Mesenchymal stem cell (in vitro differentiated cells and primary cell): ENCODE measurements at regions not wholly inside any gene's neighbourhood (a gene's known extent, or its start where the extent isn't known, plus 50 kb on each side); places are given as distances from the start of the nearest gene placed in this dataset. TPM values are rescaled to one million over a fixed set of nuclear protein-coding genes. Genes with fewer than 3 reads are reported as not detected.
A peak's percentile ranks its signal among the peaks of the same experiment; 100 is the strongest.

Experiments
- DNase-seq: peaks from one replicate; pipeline ENCODE4 v3.0.0-alpha.2; 2013
- H2AFZ ChIP-seq: one replicate; pipeline ENCODE4 v1.6.1; 2013; ENCODE audit warnings: low read depth, mild to moderate bottlenecking, control low read depth, inconsistent platforms, low read length, moderate library complexity
- H2AK5ac ChIP-seq: 2 replicates; pipeline ENCODE4 v1.6.1; 2013; ENCODE audit warnings: low read length, moderate library complexity, mild to moderate bottlenecking, inconsistent platforms; ENCODE audit not compliant: severe bottlenecking
- H2BK120ac ChIP-seq: one replicate; pipeline ENCODE4 v1.6.1; 2013; ENCODE audit warnings: low read depth, mild to moderate bottlenecking, inconsistent platforms, low read length, moderate library complexity
- H2BK12ac ChIP-seq, 2 experiments: one replicate each; pipeline ENCODE4 v1.6.1; 2013; ENCODE audit warnings: inconsistent platforms in 2 of 2, low read length in 2 of 2, mild to moderate bottlenecking in 2 of 2, moderate library complexity in 2 of 2, control low read depth in 1 of 2
- H2BK15ac ChIP-seq: one replicate; pipeline ENCODE4 v1.6.1; 2013; ENCODE audit warnings: mild to moderate bottlenecking, low read depth, inconsistent platforms; ENCODE audit not compliant: poor library complexity, severe bottlenecking
- H2BK5ac ChIP-seq: 2 replicates; pipeline ENCODE4 v1.6.1; 2013; ENCODE audit warnings: low read depth, mild to moderate bottlenecking, low read length, control low read depth, inconsistent platforms; ENCODE audit not compliant: poor library complexity, severe bottlenecking
- H3K14ac ChIP-seq, 2 experiments: one replicate each; pipeline ENCODE4 v1.6.1; 2013; ENCODE audit warnings: inconsistent platforms in 2 of 2, low read length in 2 of 2, control low read depth in 1 of 2, mild to moderate bottlenecking in 1 of 2, moderate library complexity in 1 of 2
- H3K18ac ChIP-seq, 2 experiments: one replicate each; pipeline ENCODE4 v1.6.1; 2013; ENCODE audit warnings: inconsistent platforms in 2 of 2, low read length in 2 of 2, control low read depth in 1 of 2, low read depth in 1 of 2, mild to moderate bottlenecking in 1 of 2
- H3K23ac ChIP-seq, 2 experiments: one replicate each; pipeline ENCODE4 v1.6.1; 2013; ENCODE audit warnings: inconsistent platforms in 2 of 2, low read length in 2 of 2, mild to moderate bottlenecking in 2 of 2, moderate library complexity in 2 of 2, control low read depth in 1 of 2
- H3K27ac ChIP-seq: 2 replicates; pipeline ENCODE4 v1.5.1; 2013; ENCODE audit warnings: mild to moderate bottlenecking, moderate library complexity, low read length, control low read depth, inconsistent platforms; ENCODE audit not compliant: poor library complexity, severe bottlenecking
- H3K27me3 ChIP-seq, 2 experiments: 2 replicates each; pipeline versions ENCODE4 v1.6.1 to v1.7.0; 2013; ENCODE audit warnings: low read length in 2 of 2, mild to moderate bottlenecking in 2 of 2, moderate library complexity in 2 of 2, control low read depth in 1 of 2, inconsistent platforms in 1 of 2; ENCODE audit not compliant: control insufficient read depth in 1 of 2, insufficient read depth in 1 of 2
- H3K36me3 ChIP-seq, 2 experiments: 2 replicates each; pipeline versions ENCODE4 v1.6.1 to v1.7.0; 2013; ENCODE audit warnings: low read length in 2 of 2, control low read depth in 1 of 2, inconsistent platforms in 1 of 2, low read depth in 1 of 2, mild to moderate bottlenecking in 1 of 2; ENCODE audit not compliant: insufficient read depth in 2 of 2, control insufficient read depth in 1 of 2
- H3K4ac ChIP-seq, 2 experiments: one replicate each; pipeline ENCODE4 v1.6.1; 2013; ENCODE audit warnings: inconsistent platforms in 2 of 2, low read length in 2 of 2, mild to moderate bottlenecking in 2 of 2, moderate library complexity in 2 of 2, control low read depth in 1 of 2, low read depth in 1 of 2
- H3K4me1 ChIP-seq: 2 replicates; pipeline ENCODE4 v1.6.1; 2013; ENCODE audit warnings: low read depth, low read length, control low read depth; ENCODE audit not compliant: control insufficient read depth, insufficient read depth
- H3K4me2 ChIP-seq: 2 replicates; pipeline ENCODE4 v1.6.1; 2013; ENCODE audit warnings: low read length, mild to moderate bottlenecking, inconsistent platforms; ENCODE audit not compliant: poor library complexity, severe bottlenecking
- H3K4me3 ChIP-seq, 2 experiments: 2 replicates each; pipeline versions ENCODE4 v1.5.1 to v1.7.0; 2013; ENCODE audit warnings: low read length in 2 of 2, mild to moderate bottlenecking in 2 of 2, control low read depth in 1 of 2, low read depth in 1 of 2; ENCODE audit not compliant: insufficient read depth in 1 of 2
- H3K79me1 ChIP-seq: replicated peaks from 2 replicates; pipeline ENCODE4 v1.6.1; 2013; ENCODE audit warnings: mild to moderate bottlenecking, control low read depth, low read length, inconsistent platforms; ENCODE audit not compliant: poor library complexity, severe bottlenecking
- H3K9ac ChIP-seq: 2 replicates; pipeline ENCODE4 v1.7.0; 2013; ENCODE audit warnings: mild to moderate bottlenecking, low read length, moderate library complexity
- H3K9me3 ChIP-seq: 2 replicates; pipeline ENCODE4 v1.7.0; 2013; ENCODE audit warnings: mild to moderate bottlenecking, low read length; ENCODE audit not compliant: control insufficient read depth
- H4K8ac ChIP-seq: one replicate; pipeline ENCODE4 v1.6.1; 2013; ENCODE audit warnings: inconsistent platforms, mild to moderate bottlenecking, low read length, moderate library complexity
- H4K91ac ChIP-seq: one replicate; pipeline ENCODE4 v1.6.1; 2013; ENCODE audit warnings: mild to moderate bottlenecking, low read length, inconsistent platforms
- WGBS: methylation state at CpG from one replicate; pipeline ENCODE4 v1.1.7; 2013; ENCODE audit warnings: mixed read lengths; 5-methylcytosine and 5-hydroxymethylcytosine counted together
- small RNA-seq: library from polyadenylated mRNA; stranded (forward); fragments of <200 nt; extraction: miRNeasy Mini kit (QIAGEN cat#:217004); gene quantifications from one replicate; pipeline ENCODE3, GENCODE V24; 2013; ENCODE audit warnings: low read depth

DNA sequence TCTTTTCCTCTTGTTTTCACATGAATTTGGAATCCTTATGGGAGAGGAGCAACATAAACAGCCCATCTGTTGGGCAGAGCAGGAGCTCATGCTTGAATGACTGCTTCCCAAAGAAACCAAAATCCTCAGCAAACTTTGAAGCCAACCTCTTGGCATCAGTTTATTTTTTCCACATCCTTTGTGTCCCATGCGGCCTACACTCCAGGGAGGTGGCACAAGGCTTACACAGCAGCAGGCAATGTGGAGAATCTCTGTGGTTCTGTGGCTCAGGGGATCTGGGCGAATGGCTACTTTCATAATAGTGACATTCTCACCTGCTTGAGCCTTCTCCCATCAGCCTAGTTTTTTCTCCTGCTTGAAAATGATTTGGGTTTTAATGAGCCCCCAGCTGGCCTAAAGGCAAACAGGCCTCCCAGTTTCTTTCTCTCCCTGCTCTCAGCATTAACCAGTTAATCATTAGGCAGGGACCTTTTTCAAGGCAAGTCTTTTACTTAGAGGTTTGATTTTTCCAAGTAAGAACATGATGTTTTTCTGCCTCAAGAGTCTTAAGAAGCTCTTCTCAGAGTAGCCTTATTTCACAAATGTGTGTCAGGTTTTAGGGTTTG is 370.3 kb downstream of the ARHGEF28 start:
- H3K4ac ChIP-seq = no peak overlapping the region
- H3K9ac ChIP-seq = no peak overlapping the region
- 69% methylated on average over 2 of the region's 2 CpGs for WGBS
- no peak overlapping the region for H2BK12ac ChIP-seq
- no peak overlapping the region for H4K8ac ChIP-seq
- H3K27ac ChIP-seq = peak overlapping the region; percentile 70
- no peak overlapping the region for H2BK15ac ChIP-seq
- no peak overlapping the region for H3K23ac ChIP-seq
- H3K14ac ChIP-seq = no peak overlapping the region
- H3K4me3 ChIP-seq = no peak overlapping the region
- no peak overlapping the region for H3K4me2 ChIP-seq
- peak overlapping the region; percentile 88 for H2AK5ac ChIP-seq
- no peak overlapping the region for H2AFZ ChIP-seq
- H2BK120ac ChIP-seq = no peak overlapping the region
- H3K79me1 ChIP-seq = no peaks in the 10 kb centered on the region
- no peak overlapping the region for H3K18ac ChIP-seq
- H2BK5ac ChIP-seq = no peak overlapping the region
- no peaks in the 10 kb centered on the region for H3K36me3 ChIP-seq
- H4K91ac ChIP-seq = no peak overlapping the region
- H3K9me3 ChIP-seq = no peaks in the 10 kb centered on the region
- H3K4me1 ChIP-seq = peaks cover 2% of the 10 kb centered on the region
- no peak for DNase-seq
- peaks cover 0 to 23% of the 10 kb centered on the region in 2 experiments for H3K27me3 ChIP-seq

- Histone ChIP-seq H3K4me1 (peaks cover 2% of the 10 kb centered on the region), H3K79me1 (no peaks in the 10 kb centered on the region), H2BK15ac (no peak overlapping the region), H3K36me3 (no peaks in the 10 kb centered on the region), H2BK5ac (no peak overlapping the region), H3K4ac (no peak overlapping the region), H3K9me3 (no peaks in the 10 kb centered on the region), H4K91ac (no peak overlapping the region), H3K23ac (no peak overlapping the region), H2AK5ac (no peak overlapping the region), H2BK120ac (no peak overlapping the region), H3K14ac (no peak overlapping the region), H3K4me3 (no peak overlapping the region), H3K27me3 (peaks cover 0 to 31% of the 10 kb centered on the region in 2 experiments), H2AFZ (no peak overlapping the region), H4K8ac (no peak overlapping the region), H3K27ac (no peak overlapping the region), H3K18ac (no peak overlapping the region), H2BK12ac (no peak overlapping the region), H3K4me2 (no peak overlapping the region), H3K9ac (no peak overlapping the region)
- DNase-seq = no peak
- WGBS = 73% methylated on average over 1 of the region's 2 CpGs
These were observed 369.0 kb downstream of the ARHGEF28 start for GRCh38 chr5:73994963-73995362.

Small RNA genes lying in the stretch of these regions (small RNA-seq; reads per million reads assigned to genes)
- not detected for gene RN7SL814P
